ENCODE measurements at regions not wholly inside any gene's neighbourhood (a gene's known extent, or its start where the extent isn't known, plus 50 kb on each side); places are given as distances from the start of the nearest gene placed in this dataset.
"Not testable (repeated sequence)": the region's sequence is repeated elsewhere in the genome, so short reads cannot be mapped to it uniquely, and the experiment has no call there.

- H3K9me3 Mint-ChIP-seq, result peaks cover 10% of the 10 kb centered on the region in 2 donors
- no peaks in the 10 kb centered on the region for H3K36me3 Mint-ChIP-seq (ENCODE audit: insufficient read depth in 2 of 2)
- no peak overlapping the region for H3K4me3 Mint-ChIP-seq
- no peaks in the 10 kb centered on the region for H3K4me1 Mint-ChIP-seq (ENCODE audit: low read depth)
- no peak overlapping the region for H3K27ac Mint-ChIP-seq
- ATAC-seq (replicated peaks in 1 of 2), result no peak
- DNase-seq, result no peak
- H3K27me3 Mint-ChIP-seq (ENCODE audit: low read depth), result no peaks in the 10 kb centered on the region
Observed at GRCh38 chr15:47116698-47117097, 600.6 kb upstream of the SEMA6D start.

- H3K4me3 Mint-ChIP-seq, result no peak overlapping the region
- peaks cover 8 to 10% of the 10 kb centered on the region in 2 donors for H3K9me3 Mint-ChIP-seq
- DNase-seq (no peak), ATAC-seq (replicated peaks in 1 of 2) (no peak)
- no peaks in the 10 kb centered on the region for H3K27me3 Mint-ChIP-seq (ENCODE audit: low read depth)
- no peaks in the 10 kb centered on the region for H3K4me1 Mint-ChIP-seq (ENCODE audit: low read depth)
- no peaks in the 10 kb centered on the region for H3K36me3 Mint-ChIP-seq (ENCODE audit: insufficient read depth in 2 of 2)
- H3K27ac Mint-ChIP-seq, result no peak overlapping the region
Observed at GRCh38 chr15:47119349-47119748, 598.0 kb upstream of the SEMA6D start.

GRCh38 chr15:47124430-47125102 is 592.7 kb upstream of the SEMA6D start:
- ATAC-seq (replicated peaks in 1 of 2) (no peak), DNase-seq (no peak)
- H3K27ac Mint-ChIP-seq, result no peak overlapping the region
- no peaks in the 10 kb centered on the region for H3K27me3 Mint-ChIP-seq (ENCODE audit: low read depth)
- H3K4me1 Mint-ChIP-seq (ENCODE audit: low read depth), result no peaks in the 10 kb centered on the region
- no peaks in the 10 kb centered on the region for H3K36me3 Mint-ChIP-seq (ENCODE audit: insufficient read depth in 2 of 2)
- no peak overlapping the region for H3K4me3 Mint-ChIP-seq
- H3K9me3 Mint-ChIP-seq, result peaks cover 7 to 13% of the 10 kb centered on the region in 2 donors

- Mint-ChIP-seq H3K36me3 (ENCODE audit: insufficient read depth in 2 of 2) (peaks cover 0 to 3% of the 10 kb centered on the region in 2 donors), H3K4me3 (no peak overlapping the region), H3K4me1 (ENCODE audit: low read depth) (no peaks in the 10 kb centered on the region), H3K27ac (no peak overlapping the region), H3K27me3 (ENCODE audit: low read depth) (no peaks in the 10 kb centered on the region), H3K9me3 (peaks cover 6% of the 10 kb centered on the region in 2 donors)
- DNase-seq (no peak), ATAC-seq (replicated peaks in 1 of 2) (no peak)
Observed at GRCh38 chr15:47129033-47129432, 588.3 kb upstream of the SEMA6D start.

GRCh38 chr15:47131450-47131849 is 585.9 kb upstream of the SEMA6D start:
- not testable (repeated sequence) for H3K36me3 Mint-ChIP-seq (ENCODE audit: insufficient read depth in 2 of 2); H3K4me3 Mint-ChIP-seq; ATAC-seq (replicated peaks in 1 of 2); DNase-seq; H3K27me3 Mint-ChIP-seq (ENCODE audit: low read depth); H3K9me3 Mint-ChIP-seq; H3K27ac Mint-ChIP-seq; H3K4me1 Mint-ChIP-seq (ENCODE audit: low read depth)

- Mint-ChIP-seq H3K4me1 (ENCODE audit: low read depth) (no peaks in the 10 kb centered on the region), H3K36me3 (ENCODE audit: insufficient read depth in 2 of 2) (peaks cover 0 to 3% of the 10 kb centered on the region in 2 donors), H3K4me3 (no peak overlapping the region), H3K9me3 (peaks cover 0 to 2% of the 10 kb centered on the region in 2 donors), H3K27me3 (ENCODE audit: low read depth) (no peaks in the 10 kb centered on the region), H3K27ac (no peak overlapping the region)
- ATAC-seq (replicated peaks in 1 of 2), result no peak
- DNase-seq, result no peak
Observed at GRCh38 chr15:47135267-47135666, 582.0 kb upstream of the SEMA6D start.

GRCh38 chr15:47136236-47136635 is 581.1 kb upstream of the SEMA6D start:
- H3K27me3 Mint-ChIP-seq (ENCODE audit: low read depth), result no peaks in the 10 kb centered on the region
- H3K36me3 Mint-ChIP-seq (ENCODE audit: insufficient read depth in 2 of 2), result no peaks in the 10 kb centered on the region
- no peak for ATAC-seq (replicated peaks in 1 of 2)
- H3K4me3 Mint-ChIP-seq, result no peak overlapping the region
- no peaks in the 10 kb centered on the region for H3K9me3 Mint-ChIP-seq
- no peaks in the 10 kb centered on the region for H3K4me1 Mint-ChIP-seq (ENCODE audit: low read depth)
- no peak for DNase-seq
- no peak overlapping the region for H3K27ac Mint-ChIP-seq

- Mint-ChIP-seq H3K4me1 (ENCODE audit: low read depth) (no peaks in the 10 kb centered on the region), H3K4me3 (no peak overlapping the region), H3K9me3 (peaks cover 3% of the 10 kb centered on the region in 2 donors), H3K36me3 (ENCODE audit: insufficient read depth in 2 of 2) (peaks cover 0 to 1% of the 10 kb centered on the region in 2 donors), H3K27me3 (ENCODE audit: low read depth) (no peaks in the 10 kb centered on the region), H3K27ac (no peak overlapping the region)
- ATAC-seq (replicated peaks in 1 of 2) (no peak), DNase-seq (no peak)
Observed at GRCh38 chr15:47139965-47140364, 577.3 kb upstream of the SEMA6D start.

GRCh38 chr15:47157827-47158226 is 559.5 kb upstream of the SEMA6D start:
- peaks cover 4 to 7% of the 10 kb centered on the region in 2 donors for H3K9me3 Mint-ChIP-seq
- no peak for ATAC-seq (replicated peaks in 1 of 2)

GRCh38 chr15:47158573-47158972 is 558.7 kb upstream of the SEMA6D start:
- no peak for ATAC-seq (replicated peaks in 1 of 2)
- Mint-ChIP-seq H3K4me3 (no peak overlapping the region), H3K9me3 (peaks cover 4 to 8% of the 10 kb centered on the region in 2 donors), H3K36me3 (ENCODE audit: insufficient read depth in 2 of 2) (no peaks in the 10 kb centered on the region), H3K27me3 (ENCODE audit: low read depth) (no peaks in the 10 kb centered on the region), H3K4me1 (ENCODE audit: low read depth) (no peaks in the 10 kb centered on the region), H3K27ac (no peak overlapping the region)
- DNase-seq, result no peak

More at GRCh38 chr15:47157827-47158226, 559.5 kb upstream of the SEMA6D start:
- no peaks in the 10 kb centered on the region for H3K27me3 Mint-ChIP-seq (ENCODE audit: low read depth)
- H3K4me3 Mint-ChIP-seq, result no peak overlapping the region
- no peaks in the 10 kb centered on the region for H3K4me1 Mint-ChIP-seq (ENCODE audit: low read depth)
- H3K36me3 Mint-ChIP-seq (ENCODE audit: insufficient read depth in 2 of 2), result no peaks in the 10 kb centered on the region
- H3K27ac Mint-ChIP-seq, result no peak overlapping the region
- DNase-seq, result no peak

- Mint-ChIP-seq H3K4me3 (no peak overlapping the region), H3K4me1 (ENCODE audit: low read depth) (no peaks in the 10 kb centered on the region), H3K9me3 (peaks cover 4% of the 10 kb centered on the region in 2 donors), H3K27me3 (ENCODE audit: low read depth) (peaks cover 3% of the 10 kb centered on the region), H3K36me3 (ENCODE audit: insufficient read depth in 2 of 2) (no peaks in the 10 kb centered on the region), H3K27ac (no peak overlapping the region)
- no peak for DNase-seq
- ATAC-seq (replicated peaks in 1 of 2), result no peak
Observed at GRCh38 chr15:47177177-47177576, 540.1 kb upstream of the SEMA6D start.

GRCh38 chr15:47179988-47180387 is 537.3 kb upstream of the SEMA6D start:
- Mint-ChIP-seq H3K36me3 (ENCODE audit: insufficient read depth in 2 of 2) (peaks cover 2% of the 10 kb centered on the region in 2 donors), H3K4me1 (ENCODE audit: low read depth) (peaks cover 7% of the 10 kb centered on the region), H3K27me3 (ENCODE audit: low read depth) (peaks cover 26% of the 10 kb centered on the region), H3K4me3 (no peak overlapping the region), H3K9me3 (peaks cover 0 to 4% of the 10 kb centered on the region in 2 donors), H3K27ac (no peak overlapping the region)
- ATAC-seq (replicated peaks in 1 of 2) (no peak), DNase-seq (no peak)

GRCh38 chr15:47182818-47183217 is 534.5 kb upstream of the SEMA6D start:
- Mint-ChIP-seq H3K9me3 (peaks cover 0 to 4% of the 10 kb centered on the region in 2 donors), H3K27me3 (ENCODE audit: low read depth) (peaks cover 43% of the 10 kb centered on the region), H3K4me3 (no peak overlapping the region), H3K27ac (no peak overlapping the region), H3K4me1 (ENCODE audit: low read depth) (peaks cover 7% of the 10 kb centered on the region), H3K36me3 (ENCODE audit: insufficient read depth in 2 of 2) (peaks cover 2% of the 10 kb centered on the region in 2 donors)
- ATAC-seq (replicated peaks in 1 of 2), result no peak
- no peak for DNase-seq
